ENCODE measurements at regions not wholly inside any gene's neighbourhood (a gene's known extent, or its start where the extent isn't known, plus 50 kb on each side); places are given as distances from the start of the nearest gene placed in this dataset.

- Histone ChIP-seq H3K4me3 (no peak overlapping the region), H3K4me1 (no peaks in the 10 kb centered on the region), H3K36me3 (replicated peaks in 1 of 2; ENCODE audit: insufficient read depth in 1 of 2, low read depth in 2 of 2) (no peaks in the 10 kb centered on the region), H3K27me3 (no peaks in the 10 kb centered on the region), H3K27ac (no peak overlapping the region), H3K9me3 (no peaks in the 10 kb centered on the region)
- 50 to 52% methylated on average over 8 of the region's 8 CpGs for WGBS, 2 donors
- TF ChIP-seq POLR2A (IDR thresholded peaks at IDR 0.05) (no peak), CTCF (IDR thresholded peaks at IDR 0.05) (no peak)
- ATAC-seq (no peak), DNase-seq (no peak)
- intact Hi-C loops (cut with DNase I) = no loop called here
Measured at GRCh38 chr4:171602638-171603355, 210.4 kb upstream of the GALNTL6 start.

GRCh38 chr4:171601091-171601490 is 212.1 kb upstream of the GALNTL6 start:
- 63 to 76% methylated on average over 3 of the region's 3 CpGs for WGBS, 2 donors

GRCh38 chr4:171599628-171600027 is 213.6 kb upstream of the GALNTL6 start:
- H3K27ac ChIP-seq = no peak overlapping the region
- H3K4me3 ChIP-seq = no peak overlapping the region
- no peak for TF ChIP-seq POLR2A (IDR thresholded peaks at IDR 0.05)
- TF ChIP-seq CTCF (IDR thresholded peaks at IDR 0.05) = no peak
- H3K27me3 ChIP-seq = no peaks in the 10 kb centered on the region
- DNase-seq (no peak), ATAC-seq (no peak)
- 60 to 72% methylated on average over 3 of the region's 3 CpGs for WGBS, 2 donors
- H3K9me3 ChIP-seq = no peaks in the 10 kb centered on the region
- H3K4me1 ChIP-seq = no peaks in the 10 kb centered on the region
- intact Hi-C loops (cut with DNase I) = no loop called here
- no peaks in the 10 kb centered on the region for H3K36me3 ChIP-seq (replicated peaks in 1 of 2; ENCODE audit: insufficient read depth in 1 of 2, low read depth in 2 of 2)

More at GRCh38 chr4:171601091-171601490, 212.1 kb upstream of the GALNTL6 start:
- intact Hi-C loops (cut with DNase I) = no loop called here
- H3K4me3 ChIP-seq = no peak overlapping the region
- no peak for ATAC-seq
- H3K9me3 ChIP-seq = no peaks in the 10 kb centered on the region
- H3K27ac ChIP-seq = no peak overlapping the region
- no peaks in the 10 kb centered on the region for H3K4me1 ChIP-seq
- H3K36me3 ChIP-seq (replicated peaks in 1 of 2; ENCODE audit: insufficient read depth in 1 of 2, low read depth in 2 of 2) = no peaks in the 10 kb centered on the region
- TF ChIP-seq CTCF (IDR thresholded peaks at IDR 0.05) (no peak), POLR2A (IDR thresholded peaks at IDR 0.05) (no peak)
- no peaks in the 10 kb centered on the region for H3K27me3 ChIP-seq
- DNase-seq = no peak

- H3K4me1 ChIP-seq = no peaks in the 10 kb centered on the region
- no peaks in the 10 kb centered on the region for H3K9me3 ChIP-seq
- WGBS, 2 donors = 69 to 71% methylated on average over 3 to 4 of the region's 4 CpGs
- H3K36me3 ChIP-seq (replicated peaks in 1 of 2; ENCODE audit: insufficient read depth in 1 of 2, low read depth in 2 of 2) = no peaks in the 10 kb centered on the region
- H3K27ac ChIP-seq = no peak overlapping the region
- H3K27me3 ChIP-seq = no peaks in the 10 kb centered on the region
- intact Hi-C loops (cut with DNase I) = no loop called here
- no peak overlapping the region for H3K4me3 ChIP-seq
- DNase-seq = no peak
- TF ChIP-seq CTCF (IDR thresholded peaks at IDR 0.05) (no peak), POLR2A (IDR thresholded peaks at IDR 0.05) (no peak)
- no peak for ATAC-seq
Measured at GRCh38 chr4:171594293-171594692, 218.9 kb upstream of the GALNTL6 start.

- Histone ChIP-seq H3K27me3 (no peaks in the 10 kb centered on the region), H3K27ac (no peak overlapping the region), H3K4me1 (no peaks in the 10 kb centered on the region), H3K9me3 (no peaks in the 10 kb centered on the region), H3K4me3 (no peak overlapping the region), H3K36me3 (replicated peaks in 1 of 2; ENCODE audit: insufficient read depth in 1 of 2, low read depth in 2 of 2) (no peaks in the 10 kb centered on the region)
- ATAC-seq = no peak
- no peak for DNase-seq
- 35 to 38% methylated on average over 2 of the region's 2 CpGs for WGBS, 2 donors
- intact Hi-C loops (cut with DNase I) = no loop called here
- TF ChIP-seq POLR2A (IDR thresholded peaks at IDR 0.05) = no peak
- no peak for TF ChIP-seq CTCF (IDR thresholded peaks at IDR 0.05)
Measured at GRCh38 chr4:171590716-171591115, 222.5 kb upstream of the GALNTL6 start.

All from body of pancreas (tissue), 4 donors.